PC-9 (cell line): ENCODE measurements at regions not wholly inside any gene's neighbourhood (a gene's known extent, or its start where the extent isn't known, plus 50 kb on each side); places are given as distances from the start of the nearest gene placed in this dataset.

Source experiments
- CTCF ChIP-seq: fragments of 200-600 bp; sonication (generic); conservative IDR thresholded peaks from 2 replicates; pipeline ENCODE4 v1.6.1; 2017; ENCODE audit warnings: mixed run types, antibody characterized with exemption, mild to moderate bottlenecking, moderate library complexity
- EZH2 ChIP-seq: fragments of 200-600 bp; sonication (generic); IDR thresholded peaks from 2 replicates; pipeline ENCODE4 v1.8.0; 2017; ENCODE audit warnings: antibody characterized with exemption, low read depth

GRCh38 chr15:97745481-97746071 lies 214.9 kb upstream of the ARRDC4 start:
- peak; percentile 78 for TF ChIP-seq CTCF
- TF ChIP-seq EZH2 = no peak
